GM21529 (cell line): ENCODE measurements at regions not wholly inside any gene's neighbourhood (a gene's known extent, or its start where the extent isn't known, plus 50 kb on each side); places are given as distances from the start of the nearest gene placed in this dataset.
A peak's percentile ranks its signal among the peaks of the same experiment; 100 is the strongest.
"Not testable (repeated sequence)": the region's sequence is repeated elsewhere in the genome, so short reads cannot be mapped to it uniquely, and the experiment has no call there.

Experiments used
- ATAC-seq: cut with Tn5 transposase; IDR thresholded peaks from one replicate; pipeline ENCODE4 v1.9.1; 2021; ENCODE audit not compliant: unreplicated experiment

GRCh38 chr13:94824601-94825000 lies 112.3 kb upstream of the SOX21 start:
- ATAC-seq: no peak

- no peak for ATAC-seq
Observed at GRCh38 chr13:94822356-94822755, 110.0 kb upstream of the SOX21 start.

GRCh38 chr13:94816256-94816655 lies 103.9 kb upstream of the SOX21 start:
- ATAC-seq: no peak

- ATAC-seq: peak; percentile 93
Observed at GRCh38 chr13:94813920-94814475, 101.7 kb upstream of the SOX21 start.

GRCh38 chr13:94811753-94812152 lies 99.4 kb upstream of the SOX21 start:
- no peak for ATAC-seq

GRCh38 chr13:94800423-94800822 lies 88.1 kb upstream of the SOX21 start:
- no peak for ATAC-seq

GRCh38 chr13:94799299-94799698 lies 87.0 kb upstream of the SOX21 start:
- no peak for ATAC-seq

- no peak for ATAC-seq
Observed at GRCh38 chr13:94798738-94799137, 86.4 kb upstream of the SOX21 start.

GRCh38 chr13:94795292-94795691 lies 82.9 kb upstream of the SOX21 start:
- ATAC-seq: no peak

- not testable (repeated sequence) for ATAC-seq
Observed at GRCh38 chr13:94786246-94786645, 73.9 kb upstream of the SOX21 start.

- no peak for ATAC-seq
Observed at GRCh38 chr13:94784066-94784465, 71.7 kb upstream of the SOX21 start.

GRCh38 chr13:94783489-94783888 lies 71.1 kb upstream of the SOX21 start:
- ATAC-seq: no peak

GRCh38 chr13:94780421-94780820 lies 68.1 kb upstream of the SOX21 start:
- ATAC-seq: no peak

GRCh38 chr13:94778986-94779385 lies 66.6 kb upstream of the SOX21 start:
- ATAC-seq: no peak

GRCh38 chr13:94778585-94778984 lies 66.2 kb upstream of the SOX21 start:
- ATAC-seq: no peak

GRCh38 chr13:94776956-94777355 lies 64.6 kb upstream of the SOX21 start:
- no peak for ATAC-seq

GRCh38 chr13:94776300-94776699 lies 64.0 kb upstream of the SOX21 start:
- ATAC-seq: no peak

GRCh38 chr13:94765814-94766213 lies 53.5 kb upstream of the SOX21 start:
- no peak for ATAC-seq

- ATAC-seq: no peak
Observed at GRCh38 chr13:94764576-94765321, 52.4 kb upstream of the SOX21 start.
